RWPE1 (cell line): ENCODE measurements at regions not wholly inside any gene's neighbourhood (a gene's known extent, or its start where the extent isn't known, plus 50 kb on each side); places are given as distances from the start of the nearest gene placed in this dataset.

Experiments
- CTCF ChIA-PET: fragments of 350-600 bp; sonication (Branson Sonifier 250); formaldehyde crosslinking; extraction: SDS; loops from one replicate; lab custom pipeline; 2021; lab: Yijun Ruan, JAX
- POLR2A ChIA-PET: fragments of 400-600 bp; formaldehyde crosslinking; extraction: SDS; loops from one replicate; lab custom pipeline; 2020; ENCODE audit warnings: antibody characterized with exemption; ENCODE audit not compliant: low non-redundant PET; lab: Yijun Ruan, JAX
- DNase-seq: peaks from one replicate; pipeline ENCODE4 v3.0.0; 2012; ENCODE audit warnings: low spot score
- H3K27ac ChIP-seq: fragments of 450-650 bp; 2 replicates; pipeline ENCODE4 v1.5.1; 2017
- CTCF ChIP-seq: fragments of 450-650 bp; conservative IDR thresholded peaks from 2 replicates; pipeline ENCODE4 v1.5.1; 2017; ENCODE audit warnings: low read depth, mild to moderate bottlenecking

- no peak for TF ChIP-seq CTCF
- POLR2A ChIA-PET = no interaction called here
- H3K27ac ChIP-seq = no peak overlapping the region
- CTCF ChIA-PET = interaction anchor here (0.7 kb wide), 1 partner anchor 574 kb away, joined by 4 read pairs; no protein-coding TSS in a partner anchor
- no peak for DNase-seq
These were observed 138.5 kb upstream of the DACH1 start for GRCh38 chr13:72005455-72005854.

- DNase-seq = no peak
- CTCF ChIA-PET = interaction anchor here (0.7 kb wide), 2 partner anchors 428 to 573 kb away, joined by 4 to 8 read pairs; no protein-coding TSS in a partner anchor
- no peak for TF ChIP-seq CTCF
- POLR2A ChIA-PET = no interaction called here
- H3K27ac ChIP-seq = no peak overlapping the region
These were observed 137.9 kb upstream of the DACH1 start for GRCh38 chr13:72004784-72005374.

GRCh38 chr13:72004246-72004645 lies 137.2 kb upstream of the DACH1 start:
- no peak for TF ChIP-seq CTCF
- POLR2A ChIA-PET = no interaction called here
- no peak for DNase-seq
- no peak overlapping the region for H3K27ac ChIP-seq
- CTCF ChIA-PET = interaction anchor here (0.7 kb wide), 1 partner anchor 428 kb away, joined by 8 read pairs; no protein-coding TSS in a partner anchor

GRCh38 chr13:71998223-71998622 lies 131.2 kb upstream of the DACH1 start:
- no peak for DNase-seq
- H3K27ac ChIP-seq = no peak overlapping the region
- no peak for TF ChIP-seq CTCF
- ChIA-PET CTCF (no interaction called here), POLR2A (no interaction called here)

- TF ChIP-seq CTCF = no peak
These were observed 112.6 kb upstream of the DACH1 start for GRCh38 chr13:71979616-71980015.

GRCh38 chr13:71977028-71977427 lies 110.0 kb upstream of the DACH1 start:
- no peak overlapping the region for H3K27ac ChIP-seq
- ChIA-PET CTCF (no interaction called here), POLR2A (no interaction called here)
- DNase-seq = no peak
- no peak for TF ChIP-seq CTCF

More at GRCh38 chr13:71979616-71980015, 112.6 kb upstream of the DACH1 start:
- no peak for DNase-seq
- ChIA-PET POLR2A (no interaction called here), CTCF (interaction anchor here (0.6 kb wide), 1 partner anchor 257 kb away, joined by 5 read pairs; no protein-coding TSS in a partner anchor)
- no peak overlapping the region for H3K27ac ChIP-seq
